ENCODE measurements at regions not wholly inside any gene's neighbourhood (a gene's known extent, or its start where the extent isn't known, plus 50 kb on each side); places are given as distances from the start of the nearest gene placed in this dataset.

- TF ChIP-seq, protein P1, sequence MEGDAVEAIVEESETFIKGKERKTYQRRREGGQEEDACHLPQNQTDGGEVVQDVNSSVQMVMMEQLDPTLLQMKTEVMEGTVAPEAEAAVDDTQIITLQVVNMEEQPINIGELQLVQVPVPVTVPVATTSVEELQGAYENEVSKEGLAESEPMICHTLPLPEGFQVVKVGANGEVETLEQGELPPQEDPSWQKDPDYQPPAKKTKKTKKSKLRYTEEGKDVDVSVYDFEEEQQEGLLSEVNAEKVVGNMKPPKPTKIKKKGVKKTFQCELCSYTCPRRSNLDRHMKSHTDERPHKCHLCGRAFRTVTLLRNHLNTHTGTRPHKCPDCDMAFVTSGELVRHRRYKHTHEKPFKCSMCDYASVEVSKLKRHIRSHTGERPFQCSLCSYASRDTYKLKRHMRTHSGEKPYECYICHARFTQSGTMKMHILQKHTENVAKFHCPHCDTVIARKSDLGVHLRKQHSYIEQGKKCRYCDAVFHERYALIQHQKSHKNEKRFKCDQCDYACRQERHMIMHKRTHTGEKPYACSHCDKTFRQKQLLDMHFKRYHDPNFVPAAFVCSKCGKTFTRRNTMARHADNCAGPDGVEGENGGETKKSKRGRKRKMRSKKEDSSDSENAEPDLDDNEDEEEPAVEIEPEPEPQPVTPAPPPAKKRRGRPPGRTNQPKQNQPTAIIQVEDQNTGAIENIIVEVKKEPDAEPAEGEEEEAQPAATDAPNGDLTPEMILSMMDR (IDR thresholded peaks at IDR 0.05; ENCODE audit: insufficient read depth, low read length) = no peak
- no peak for TF ChIP-seq POLR2AphosphoS5 (IDR thresholded peaks at IDR 0.05; ENCODE audit: low read depth)
These were observed 234.7 kb downstream of the BRD1 start for GRCh38 chr22:49592780-49593501.

Data from HL-60 (cell line).